Renal pelvis (tissue), 1 donor: ENCODE measurements at regions not wholly inside any gene's neighbourhood (a gene's known extent, or its start where the extent isn't known, plus 50 kb on each side); places are given as distances from the start of the nearest gene placed in this dataset.
"Not testable (repeated sequence)": the region's sequence is repeated elsewhere in the genome, so short reads cannot be mapped to it uniquely, and the experiment has no call there.

Source experiments
- DNase-seq: peaks from one replicate; pipeline ENCODE4 v3.0.0-alpha.2; 2013

- DNase-seq: no peak
These were observed 182.0 kb upstream of the AADAT start for GRCh38 chr4:170271723-170272122.

GRCh38 chr4:170270628-170271027 lies 180.9 kb upstream of the AADAT start:
- DNase-seq: no peak

GRCh38 chr4:170269950-170270349 lies 180.2 kb upstream of the AADAT start:
- no peak for DNase-seq

- peak; percentile 94 for DNase-seq
These were observed 169.9 kb upstream of the AADAT start for GRCh38 chr4:170259631-170260153.

- DNase-seq: no peak
These were observed 167.1 kb upstream of the AADAT start for GRCh38 chr4:170256807-170257206.

GRCh38 chr4:170248576-170248975 lies 158.8 kb upstream of the AADAT start:
- no peak for DNase-seq

GRCh38 chr4:170248029-170248428 lies 158.3 kb upstream of the AADAT start:
- no peak for DNase-seq

GRCh38 chr4:170247596-170247995 lies 157.8 kb upstream of the AADAT start:
- no peak for DNase-seq

- no peak for DNase-seq
These were observed 154.0 kb upstream of the AADAT start for GRCh38 chr4:170243662-170244288.

- DNase-seq: no peak
These were observed 152.7 kb upstream of the AADAT start for GRCh38 chr4:170242471-170242870.

- DNase-seq: no peak
These were observed 145.0 kb upstream of the AADAT start for GRCh38 chr4:170234800-170235199.

GRCh38 chr4:170231377-170231776 lies 141.6 kb upstream of the AADAT start:
- DNase-seq: no peak

- DNase-seq: no peak
These were observed 140.5 kb upstream of the AADAT start for GRCh38 chr4:170230242-170230641.

GRCh38 chr4:170229006-170229405 lies 139.2 kb upstream of the AADAT start:
- peak; percentile 52 for DNase-seq

- no peak for DNase-seq
These were observed 138.2 kb upstream of the AADAT start for GRCh38 chr4:170227928-170228327.

GRCh38 chr4:170226288-170226687 lies 136.5 kb upstream of the AADAT start:
- DNase-seq: no peak

- DNase-seq: no peak
These were observed 125.0 kb upstream of the AADAT start for GRCh38 chr4:170214731-170215130.

- DNase-seq: no peak
These were observed 124.3 kb upstream of the AADAT start for GRCh38 chr4:170214101-170214500.

- no peak for DNase-seq
These were observed 113.0 kb upstream of the AADAT start for GRCh38 chr4:170202721-170203120.

- DNase-seq: no peak
These were observed 109.0 kb upstream of the AADAT start for GRCh38 chr4:170198747-170199146.

GRCh38 chr4:170194794-170195193 lies 105.0 kb upstream of the AADAT start:
- DNase-seq: not testable (repeated sequence)

GRCh38 chr4:170193496-170193895 lies 103.7 kb upstream of the AADAT start:
- DNase-seq: no peak

GRCh38 chr4:170190265-170190664 lies 100.5 kb upstream of the AADAT start:
- no peak for DNase-seq

GRCh38 chr4:170170861-170171260 lies 81.1 kb upstream of the AADAT start:
- DNase-seq: peak; percentile 63
